Spleen (tissue), 11 donors: ENCODE measurements at regions not wholly inside any gene's neighbourhood (a gene's known extent, or its start where the extent isn't known, plus 50 kb on each side); places are given as distances from the start of the nearest gene placed in this dataset.

Experiments
- DNase-seq: peaks from one replicate; pipeline ENCODE4 v3.0.0-alpha.2; 2020
- H3K27ac ChIP-seq, 8 donors: fragments of 200-600 bp; sonication (generic) in 7 of 8; 1 replicate in 4 of 8; 2 replicates in 4 of 8; pipeline versions ENCODE4 v1.5.0 to v1.8.0; 2016 to 2021; ENCODE audit warnings: inconsistent platforms in 4 of 8, mild to moderate bottlenecking in 4 of 8, moderate library complexity in 1 of 8
- H3K27me3 ChIP-seq, 7 donors: fragments of 200-600 bp; sonication (generic) in 6 of 7; replicated peaks in 1 of 7; 1 replicate in 4 of 7; 2 replicates in 3 of 7; pipeline versions ENCODE4 v1.5.0 to v1.8.0; 2016 to 2021; ENCODE audit warnings: inconsistent platforms in 3 of 7, mild to moderate bottlenecking in 1 of 7
- H3K36me3 ChIP-seq, 6 donors: fragments of 200-600 bp; sonication (generic) in 5 of 6; 1 replicate in 4 of 6; 2 replicates in 2 of 6; pipeline versions ENCODE4 v1.5.0 to v1.8.0; 2016 to 2021; ENCODE audit warnings: inconsistent platforms in 2 of 6
- H3K4me1 ChIP-seq, 6 donors: fragments of 200-600 bp; sonication (generic) in 5 of 6; 1 replicate in 3 of 6; 2 replicates in 3 of 6; pipeline versions ENCODE4 v1.5.0 to v1.8.0; 2016 to 2021; ENCODE audit warnings: inconsistent platforms in 3 of 6
- H3K4me3 ChIP-seq, 8 donors: fragments of 200-600 bp; sonication (generic) in 7 of 8; 1 replicate in 4 of 8; 2 replicates in 4 of 8; pipeline versions ENCODE4 v1.5.0 to v1.8.0; 2016 to 2021; ENCODE audit warnings: inconsistent platforms in 4 of 8, mild to moderate bottlenecking in 4 of 8, moderate library complexity in 2 of 8
- H3K9me3 ChIP-seq, 8 donors: fragments of 200-600 bp; sonication (generic) in 7 of 8; 1 replicate in 4 of 8; 2 replicates in 4 of 8; pipeline versions ENCODE4 v1.5.0 to v1.8.0; 2016 to 2021; ENCODE audit warnings: inconsistent platforms in 4 of 8
- POLR2A ChIP-seq, 3 donors: fragments of 450-650 bp; IDR thresholded peaks; one replicate each; pipeline ENCODE4 v1.5.1; 2017; ENCODE audit warnings: antibody characterized with exemption in 3 of 3, mild to moderate bottlenecking in 1 of 3
- POLR2AphosphoS5 ChIP-seq, 3 donors: sonication (generic); formaldehyde crosslinking; IDR thresholded peaks; one replicate each; pipeline ENCODE4 v1.5.1; 2017; ENCODE audit warnings: antibody characterized with exemption in 3 of 3
- WGBS, 5 donors: extraction: QIAGEN DNeasy Blood & Tissue Kit in 3 of 5; methylation state at CpG; one replicate each; pipeline versions ENCODE4 v1.1.5 to v1.1.7; 2013 to 2018; 5-methylcytosine and 5-hydroxymethylcytosine counted together
- intact Hi-C: fragments of 100-400 bp; cut with DNase I; formaldehyde crosslinking; loops from one replicate; pipeline ENCODE4 v1.15.0; 2023; ENCODE audit warnings: low total_unique reads
- TF ChIP-seq, protein P1 (sequence below), 11 experiments: fragments of 200-600 bp in 7 of 11; fragments of 450-650 bp in 4 of 11; sonication (generic) in 4 of 11; IDR thresholded peaks in 8 of 11; conservative IDR thresholded peaks in 3 of 11; 1 replicate in 7 of 11; 2 replicates in 4 of 11; pipeline versions ENCODE4 v1.4.0 to v1.8.0; 2016 to 2021; ENCODE audit warnings: antibody characterized with exemption in 11 of 11, inconsistent platforms in 4 of 11, mild to moderate bottlenecking in 1 of 11
- donor health status: healthy with polysubstance abuse.
- donor health status: DM: no; HTN: no; CAD: no; lungs with moderate emphysema.
- donor health status: DM: no; HTN: no; CAD: no.
- donor health status: Bipolar disorder and iron deficiency.
- donor health status: healthy.
- donor health status: DM: no; HTN: no; CAD: no.
- donor health status: DM: yes; HTN: yes; CAD: no.

GRCh38 chr2:145600811-145601210, 1080.9 kb upstream of the ZEB2 start:
- TF ChIP-seq POLR2A (IDR thresholded peaks at IDR 0.05) (no peak), POLR2AphosphoS5 (IDR thresholded peaks at IDR 0.05) (no peak)
- TF ChIP-seq, protein P1, sequence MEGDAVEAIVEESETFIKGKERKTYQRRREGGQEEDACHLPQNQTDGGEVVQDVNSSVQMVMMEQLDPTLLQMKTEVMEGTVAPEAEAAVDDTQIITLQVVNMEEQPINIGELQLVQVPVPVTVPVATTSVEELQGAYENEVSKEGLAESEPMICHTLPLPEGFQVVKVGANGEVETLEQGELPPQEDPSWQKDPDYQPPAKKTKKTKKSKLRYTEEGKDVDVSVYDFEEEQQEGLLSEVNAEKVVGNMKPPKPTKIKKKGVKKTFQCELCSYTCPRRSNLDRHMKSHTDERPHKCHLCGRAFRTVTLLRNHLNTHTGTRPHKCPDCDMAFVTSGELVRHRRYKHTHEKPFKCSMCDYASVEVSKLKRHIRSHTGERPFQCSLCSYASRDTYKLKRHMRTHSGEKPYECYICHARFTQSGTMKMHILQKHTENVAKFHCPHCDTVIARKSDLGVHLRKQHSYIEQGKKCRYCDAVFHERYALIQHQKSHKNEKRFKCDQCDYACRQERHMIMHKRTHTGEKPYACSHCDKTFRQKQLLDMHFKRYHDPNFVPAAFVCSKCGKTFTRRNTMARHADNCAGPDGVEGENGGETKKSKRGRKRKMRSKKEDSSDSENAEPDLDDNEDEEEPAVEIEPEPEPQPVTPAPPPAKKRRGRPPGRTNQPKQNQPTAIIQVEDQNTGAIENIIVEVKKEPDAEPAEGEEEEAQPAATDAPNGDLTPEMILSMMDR (IDR thresholded peaks at IDR 0.05 in 8 of 11, conservative IDR thresholded peaks at IDR 0.05 in 3 of 11), result no peak
- Histone ChIP-seq H3K36me3 (no peaks in the 10 kb centered on the region), H3K4me1 (peaks cover 0 to 5% (median 0%) of the 10 kb centered on the region in 6 donors), H3K9me3 (no peaks in the 10 kb centered on the region), H3K4me3 (no peak overlapping the region), H3K27me3 (no peaks in the 10 kb centered on the region), H3K27ac (no peak overlapping the region)
- WGBS, 5 donors, result 72 to 85% (median 81%) methylated on average over 1 of the region's 1 CpG
- intact Hi-C loops, result no loop called here
- DNase-seq, result no peak

GRCh38 chr2:145599756-145600155, 1079.8 kb upstream of the ZEB2 start:
- H3K27ac ChIP-seq, result no peak overlapping the region
- no peaks in the 10 kb centered on the region for H3K36me3 ChIP-seq
- intact Hi-C loops, result no loop called here
- no peak overlapping the region for H3K4me3 ChIP-seq
- H3K4me1 ChIP-seq, result peaks cover 0 to 5% (median 0%) of the 10 kb centered on the region in 6 donors
- DNase-seq, result no peak
- H3K9me3 ChIP-seq, result no peaks in the 10 kb centered on the region
- no peaks in the 10 kb centered on the region for H3K27me3 ChIP-seq
- no peak for TF ChIP-seq POLR2AphosphoS5 (IDR thresholded peaks at IDR 0.05)
- no peak for TF ChIP-seq POLR2A (IDR thresholded peaks at IDR 0.05)
- TF ChIP-seq, protein P1 (IDR thresholded peaks at IDR 0.05 in 8 of 11, conservative IDR thresholded peaks at IDR 0.05 in 3 of 11), result no peak

- no peaks in the 10 kb centered on the region for H3K36me3 ChIP-seq
- peaks cover 0 to 5% (median 0%) of the 10 kb centered on the region in 6 donors for H3K4me1 ChIP-seq
- TF ChIP-seq POLR2A (IDR thresholded peaks at IDR 0.05), result no peak
- 74 to 86% (median 82%) methylated on average over 4 of the region's 4 CpGs for WGBS, 5 donors
- DNase-seq, result no peak
- H3K9me3 ChIP-seq, result no peaks in the 10 kb centered on the region
- intact Hi-C loops, result no loop called here
- H3K27me3 ChIP-seq, result no peaks in the 10 kb centered on the region
- H3K4me3 ChIP-seq, result no peak overlapping the region
- no peak overlapping the region for H3K27ac ChIP-seq
These were observed 1078.5 kb upstream of the ZEB2 start for GRCh38 chr2:145598434-145598833.

DNA sequence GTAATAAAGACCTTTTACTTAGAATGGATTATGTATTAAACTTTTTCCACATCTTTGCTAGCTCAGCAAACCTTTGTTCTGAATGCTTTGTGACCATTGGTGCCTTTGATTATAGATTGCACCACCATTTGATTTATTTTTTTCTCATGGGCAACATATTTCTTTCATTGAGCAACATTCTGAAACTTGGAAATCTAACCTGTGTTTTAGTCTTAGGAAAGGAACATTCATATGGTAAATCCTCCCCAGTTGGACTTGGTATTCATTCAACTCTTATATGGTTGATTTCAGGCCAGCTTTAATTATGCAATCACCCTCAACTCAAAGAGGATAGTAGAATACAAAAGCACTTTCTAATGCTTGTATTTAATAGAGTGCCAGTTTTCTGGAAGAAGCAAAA, 1077.9 kb upstream of the ZEB2 start:
- Histone ChIP-seq H3K4me1 (peaks cover 0 to 10% (median 0%) of the 10 kb centered on the region in 6 donors), H3K36me3 (no peaks in the 10 kb centered on the region), H3K27ac (no peak overlapping the region), H3K27me3 (no peaks in the 10 kb centered on the region), H3K4me3 (no peak overlapping the region), H3K9me3 (no peaks in the 10 kb centered on the region)
- DNase-seq, result no peak
- intact Hi-C loops, result no loop called here
- TF ChIP-seq POLR2A (IDR thresholded peaks at IDR 0.05) (no peak), POLR2AphosphoS5 (IDR thresholded peaks at IDR 0.05) (no peak)

DNA sequence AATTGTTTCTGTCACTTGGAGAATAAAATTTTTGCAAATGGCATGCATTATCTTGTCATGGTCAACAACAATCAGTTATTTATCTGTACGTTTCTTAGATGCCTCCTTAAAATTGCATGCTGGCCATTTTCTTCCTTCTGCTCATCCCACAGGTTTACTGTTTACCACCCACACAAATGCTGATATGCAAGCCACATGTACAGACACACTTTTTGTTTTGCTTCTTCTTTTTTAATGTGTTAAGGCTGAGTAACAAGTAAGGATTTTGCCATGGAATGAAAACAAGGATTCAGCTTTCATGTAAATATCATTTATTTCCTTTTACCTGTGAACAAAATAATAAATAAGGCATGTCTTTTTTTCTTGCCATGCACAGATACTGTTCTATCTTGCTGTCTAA, 1077.1 kb upstream of the ZEB2 start:
- no peaks in the 10 kb centered on the region for H3K36me3 ChIP-seq
- no peak for DNase-seq
- TF ChIP-seq POLR2AphosphoS5 (IDR thresholded peaks at IDR 0.05) (no peak), POLR2A (IDR thresholded peaks at IDR 0.05) (no peak)
- TF ChIP-seq, protein P1 (IDR thresholded peaks at IDR 0.05 in 8 of 11, conservative IDR thresholded peaks at IDR 0.05 in 3 of 11), result no peak
- no peaks in the 10 kb centered on the region for H3K9me3 ChIP-seq
- no peaks in the 10 kb centered on the region for H3K27me3 ChIP-seq
- no peak overlapping the region for H3K27ac ChIP-seq
- peaks cover 0 to 10% (median 0%) of the 10 kb centered on the region in 6 donors for H3K4me1 ChIP-seq
- no peak overlapping the region for H3K4me3 ChIP-seq
- intact Hi-C loops, result no loop called here
- 44 to 77% (median 57%) methylated on average over 1 of the region's 1 CpG for WGBS, 5 donors
